Uterus (tissue), 2 donors: ENCODE measurements at regions not wholly inside any gene's neighbourhood (a gene's known extent, or its start where the extent isn't known, plus 50 kb on each side); places are given as distances from the start of the nearest gene placed in this dataset.

Experiments
- CTCF ChIP-seq, 4 experiments: fragments of 200-600 bp in 2 of 4; fragments of 450-650 bp in 2 of 4; sonication (generic) in 2 of 4; IDR thresholded peaks; one replicate each; pipeline ENCODE4 v1.5.1; 2016 to 2019; ENCODE audit warnings: antibody characterized with exemption in 4 of 4, mild to moderate bottlenecking in 2 of 4, moderate library complexity in 1 of 4
- POLR2A ChIP-seq, 2 donors: fragments of 450-650 bp; IDR thresholded peaks; one replicate each; pipeline ENCODE4 v1.6.1; 2016; ENCODE audit warnings: antibody characterized with exemption in 2 of 2, mild to moderate bottlenecking in 1 of 2, moderate library complexity in 1 of 2

- TF ChIP-seq POLR2A (IDR thresholded peaks at IDR 0.05) (no peak), CTCF (IDR thresholded peaks at IDR 0.05) (no peak)
Measured at GRCh38 chr7:35353481-35353880, 99.6 kb upstream of the TBX20 start.
